Esophagus muscularis mucosa (tissue), 2 donors: ENCODE measurements at regions not wholly inside any gene's neighbourhood (a gene's known extent, or its start where the extent isn't known, plus 50 kb on each side); places are given as distances from the start of the nearest gene placed in this dataset.

Source experiments
- POLR2A ChIP-seq: fragments of 450-650 bp; IDR thresholded peaks from one replicate; pipeline ENCODE4 v1.6.1; 2017; ENCODE audit warnings: antibody characterized with exemption, moderate library complexity, mild to moderate bottlenecking, low read depth
- POLR2AphosphoS5 ChIP-seq, 2 donors: sonication (generic); formaldehyde crosslinking; IDR thresholded peaks; one replicate each; pipeline ENCODE4 v1.6.1; 2017; ENCODE audit warnings: antibody characterized with exemption in 2 of 2

- no peak for TF ChIP-seq POLR2AphosphoS5 (IDR thresholded peaks at IDR 0.05)
- TF ChIP-seq POLR2A: no peak
These were observed 123.9 kb upstream of the GJE1 start for GRCh38 chr6:142008781-142009180.
